ENCODE measurements at regions not wholly inside any gene's neighbourhood (a gene's known extent, or its start where the extent isn't known, plus 50 kb on each side); places are given as distances from the start of the nearest gene placed in this dataset.

GRCh38 chr6:113489952-113490746, 367.0 kb upstream of the MARCKS start:
- no peaks in the 10 kb centered on the region for H3K36me3 Mint-ChIP-seq (ENCODE audit: low read depth)
- no peaks in the 10 kb centered on the region for H3K27me3 Mint-ChIP-seq (ENCODE audit: low read depth, poor library complexity)
- no peak overlapping the region for H3K27ac Mint-ChIP-seq
- H3K9me3 Mint-ChIP-seq = no peaks in the 10 kb centered on the region
- no peak overlapping the region for H3K4me3 Mint-ChIP-seq
- no peaks in the 10 kb centered on the region for H3K4me1 Mint-ChIP-seq
- no peak for TF ChIP-seq CTCF (IDR thresholded peaks at IDR 0.05)
- DNase-seq = no peak

- no peak for TF ChIP-seq CTCF (IDR thresholded peaks at IDR 0.05)
- H3K4me3 Mint-ChIP-seq = no peak overlapping the region
- H3K27ac Mint-ChIP-seq = no peak overlapping the region
- no peak for DNase-seq
- H3K4me1 Mint-ChIP-seq = no peaks in the 10 kb centered on the region
- H3K9me3 Mint-ChIP-seq = no peaks in the 10 kb centered on the region
- no peaks in the 10 kb centered on the region for H3K36me3 Mint-ChIP-seq (ENCODE audit: low read depth)
- no peaks in the 10 kb centered on the region for H3K27me3 Mint-ChIP-seq (ENCODE audit: low read depth, poor library complexity)
These were observed 365.8 kb upstream of the MARCKS start for GRCh38 chr6:113491376-113491775.

- Mint-ChIP-seq H3K27me3 (ENCODE audit: low read depth, poor library complexity) (no peaks in the 10 kb centered on the region), H3K4me1 (no peaks in the 10 kb centered on the region), H3K27ac (no peak overlapping the region), H3K36me3 (ENCODE audit: low read depth) (no peaks in the 10 kb centered on the region), H3K9me3 (no peaks in the 10 kb centered on the region), H3K4me3 (no peak overlapping the region)
- TF ChIP-seq CTCF (IDR thresholded peaks at IDR 0.05) = no peak
- DNase-seq = no peak
These were observed 363.2 kb upstream of the MARCKS start for GRCh38 chr6:113493991-113494390.

GRCh38 chr6:113495521-113495920, 361.6 kb upstream of the MARCKS start:
- DNase-seq = no peak
- no peaks in the 10 kb centered on the region for H3K36me3 Mint-ChIP-seq (ENCODE audit: low read depth)
- no peak overlapping the region for H3K4me3 Mint-ChIP-seq
- H3K27ac Mint-ChIP-seq = no peak overlapping the region
- H3K27me3 Mint-ChIP-seq (ENCODE audit: low read depth, poor library complexity) = peaks cover 3% of the 10 kb centered on the region
- TF ChIP-seq CTCF (IDR thresholded peaks at IDR 0.05) = no peak
- no peaks in the 10 kb centered on the region for H3K4me1 Mint-ChIP-seq
- no peaks in the 10 kb centered on the region for H3K9me3 Mint-ChIP-seq

- no peaks in the 10 kb centered on the region for H3K4me1 Mint-ChIP-seq
- no peaks in the 10 kb centered on the region for H3K9me3 Mint-ChIP-seq
- H3K27me3 Mint-ChIP-seq (ENCODE audit: low read depth, poor library complexity) = peaks cover 3% of the 10 kb centered on the region
- H3K36me3 Mint-ChIP-seq (ENCODE audit: low read depth) = no peaks in the 10 kb centered on the region
- H3K27ac Mint-ChIP-seq = no peak overlapping the region
- no peak for TF ChIP-seq CTCF (IDR thresholded peaks at IDR 0.05)
- no peak overlapping the region for H3K4me3 Mint-ChIP-seq
- DNase-seq = no peak
These were observed 361.0 kb upstream of the MARCKS start for GRCh38 chr6:113496166-113496565.

- H3K4me1 Mint-ChIP-seq = no peaks in the 10 kb centered on the region
These were observed 356.9 kb upstream of the MARCKS start for GRCh38 chr6:113500221-113500620.

More at GRCh38 chr6:113500221-113500620, 356.9 kb upstream of the MARCKS start:
- no peak for TF ChIP-seq CTCF (IDR thresholded peaks at IDR 0.05)
- H3K9me3 Mint-ChIP-seq = no peaks in the 10 kb centered on the region
- H3K27ac Mint-ChIP-seq = no peak overlapping the region
- H3K27me3 Mint-ChIP-seq (ENCODE audit: low read depth, poor library complexity) = peaks cover 3% of the 10 kb centered on the region
- no peak for DNase-seq
- H3K36me3 Mint-ChIP-seq (ENCODE audit: low read depth) = no peaks in the 10 kb centered on the region
- H3K4me3 Mint-ChIP-seq = no peak overlapping the region

All from nephron progenitor cell (in vitro differentiated cells).